ENCODE measurements at regions not wholly inside any gene's neighbourhood (a gene's known extent, or its start where the extent isn't known, plus 50 kb on each side); places are given as distances from the start of the nearest gene placed in this dataset.

DNA sequence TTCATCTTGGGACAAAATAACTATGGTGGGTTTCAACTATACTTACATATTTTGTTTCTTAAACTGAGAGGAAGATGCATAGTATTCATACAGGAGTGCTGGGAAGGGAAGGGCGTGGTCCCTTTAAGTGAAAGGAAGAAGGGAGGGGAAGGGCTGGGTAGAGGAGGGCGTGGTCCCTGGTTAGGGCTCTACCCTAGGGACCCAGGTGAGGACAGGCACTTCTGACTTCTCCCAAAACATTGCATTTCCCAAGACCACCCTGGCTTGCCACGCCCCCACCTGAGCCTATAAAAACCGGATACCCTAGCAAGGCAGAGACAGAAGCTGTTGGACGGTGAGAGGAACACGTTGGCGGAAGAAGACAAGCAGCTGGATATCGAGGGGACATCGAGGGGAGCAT is 157.6 kb upstream of the PLXNA4 start:
- no peak for DNase-seq

DNA sequence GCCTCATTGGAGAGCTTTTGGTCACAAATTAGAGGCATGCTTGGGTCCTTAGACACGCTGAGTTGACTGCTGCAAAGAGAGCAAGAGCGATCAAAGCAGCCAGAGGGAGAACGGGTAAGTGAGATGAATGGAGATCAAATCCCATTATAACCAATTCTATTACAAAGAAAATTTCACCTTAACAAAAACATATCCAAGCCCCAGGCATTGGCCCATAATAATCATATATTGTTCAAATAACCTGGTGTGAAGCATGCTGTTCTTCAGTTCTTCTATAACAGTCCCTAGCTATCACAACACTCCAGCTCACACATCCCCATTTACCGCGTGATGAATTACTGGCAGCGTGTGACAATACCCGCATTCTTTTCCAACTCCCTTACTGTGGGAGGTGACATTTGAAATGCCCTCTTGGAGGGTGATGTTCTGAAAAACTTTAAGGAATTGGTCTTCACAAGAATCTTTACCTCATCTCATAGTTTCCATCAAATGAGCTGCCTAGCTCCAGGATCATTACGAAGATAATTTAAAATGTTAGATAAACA is 156.1 kb upstream of the PLXNA4 start:
- no peak for DNase-seq

DNA sequence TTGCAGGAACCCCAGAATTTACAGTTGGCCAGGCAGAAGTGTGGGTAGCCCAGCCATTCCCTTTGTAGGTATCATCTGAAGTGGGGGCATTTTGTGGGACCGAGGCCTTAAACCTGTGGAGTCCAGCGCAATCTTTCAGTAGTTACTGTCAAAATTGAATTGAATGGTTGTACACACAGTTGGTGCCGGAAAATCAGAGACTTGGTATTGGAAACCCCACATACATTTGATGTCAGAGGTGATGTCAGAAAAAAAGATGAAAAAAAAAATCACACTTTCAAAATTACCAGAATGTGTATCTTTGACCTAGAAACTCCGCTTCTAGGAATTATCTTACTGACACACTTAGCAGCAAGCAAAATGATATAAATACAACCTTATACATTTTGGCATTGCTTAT is 153.8 kb upstream of the PLXNA4 start:
- no peak for DNase-seq

DNA sequence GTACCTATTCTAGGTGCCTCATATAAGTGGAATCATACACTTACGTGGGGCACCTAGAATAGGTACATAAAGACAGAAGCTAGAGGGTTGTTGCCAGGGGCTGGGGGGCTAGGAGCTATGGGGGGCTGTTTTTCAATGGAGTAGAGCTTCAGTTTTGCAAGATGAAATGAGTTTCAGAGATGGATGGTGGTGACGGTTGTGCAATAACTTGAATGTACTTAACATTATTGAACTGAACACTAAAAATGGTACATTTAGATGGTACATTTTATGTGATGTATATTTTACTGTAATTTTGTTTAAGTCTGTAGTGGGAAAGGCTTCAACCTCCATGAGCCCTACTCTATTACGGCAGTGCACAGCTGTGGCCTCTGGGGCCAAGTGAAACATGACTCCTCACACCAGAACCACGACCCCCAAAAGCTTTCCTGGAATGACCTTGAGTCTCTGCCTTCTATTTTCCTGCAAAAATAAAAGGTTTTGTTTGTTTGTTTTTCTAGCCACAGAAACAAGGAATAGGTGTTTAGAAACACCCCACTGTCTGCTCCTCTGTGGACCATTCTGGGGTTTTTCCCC is 147.3 kb upstream of the PLXNA4 start:
- DNase-seq: no peak

DNA sequence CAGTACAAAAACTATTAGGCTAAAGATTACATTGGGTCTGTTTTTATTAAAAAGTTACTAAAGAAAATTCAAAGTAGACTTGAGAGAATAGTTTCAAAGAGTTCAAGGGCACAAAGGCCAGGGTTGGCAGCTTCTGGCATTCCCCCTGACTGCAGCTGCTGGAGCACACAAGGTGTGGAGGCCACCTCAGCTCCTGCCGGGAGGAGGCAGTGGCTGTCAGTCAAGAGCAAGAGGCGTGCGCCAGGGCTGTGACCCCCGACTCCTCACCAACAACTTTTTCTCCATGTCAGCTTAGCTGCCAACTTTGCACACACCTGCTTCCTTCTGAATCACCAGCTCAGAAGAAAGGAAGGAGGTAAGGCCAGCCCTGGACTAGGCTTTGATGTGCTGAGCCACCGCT is 144.6 kb upstream of the PLXNA4 start:
- DNase-seq: no peak

DNA sequence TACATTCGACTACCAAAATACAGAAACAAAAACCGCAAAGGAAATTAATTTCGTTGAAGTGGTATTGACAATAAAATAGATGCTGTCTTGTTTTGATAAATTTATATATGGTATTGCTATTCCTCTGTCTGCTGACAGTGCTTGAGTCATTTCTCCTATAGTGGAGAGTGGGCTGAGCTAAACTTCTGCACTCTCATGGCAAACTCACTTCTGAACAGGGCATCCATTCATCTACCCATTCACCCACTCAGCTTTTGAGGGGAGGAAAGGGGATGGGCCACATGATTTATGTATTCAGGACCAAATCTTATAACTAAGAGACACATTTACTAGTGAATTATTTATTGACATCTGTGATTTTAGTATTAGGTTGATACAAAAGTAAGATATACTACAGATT is 137.6 kb upstream of the PLXNA4 start:
- DNase-seq: no peak

DNA sequence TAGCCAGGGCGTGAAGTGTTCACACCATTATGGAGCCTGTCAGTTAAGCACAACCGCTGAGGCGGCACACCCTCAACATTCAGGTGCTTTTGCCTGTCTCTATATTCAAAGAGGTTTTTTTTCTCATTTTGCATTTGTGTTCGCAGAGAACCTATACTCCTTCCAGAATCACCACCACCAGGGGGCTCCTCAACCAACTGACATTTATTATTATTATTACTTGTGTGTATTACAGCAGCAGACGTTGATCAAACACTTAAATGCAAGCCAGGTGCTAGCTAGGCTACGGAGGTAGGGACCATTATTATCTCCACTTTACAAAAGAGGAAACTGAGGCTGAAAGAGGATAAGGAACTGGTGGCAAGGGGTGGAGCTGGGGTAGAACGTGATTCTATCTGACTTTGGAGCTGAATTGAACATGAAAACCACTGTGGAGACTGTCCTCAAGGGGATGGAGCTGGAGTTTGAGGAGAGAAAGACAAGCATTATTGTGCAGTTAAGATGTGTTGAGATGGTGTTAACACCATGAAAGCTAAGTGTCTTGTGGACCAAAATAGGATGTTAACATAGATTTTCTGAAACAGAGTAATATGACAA is 133.8 kb upstream of the PLXNA4 start:
- DNase-seq: peak; percentile 2

DNA sequence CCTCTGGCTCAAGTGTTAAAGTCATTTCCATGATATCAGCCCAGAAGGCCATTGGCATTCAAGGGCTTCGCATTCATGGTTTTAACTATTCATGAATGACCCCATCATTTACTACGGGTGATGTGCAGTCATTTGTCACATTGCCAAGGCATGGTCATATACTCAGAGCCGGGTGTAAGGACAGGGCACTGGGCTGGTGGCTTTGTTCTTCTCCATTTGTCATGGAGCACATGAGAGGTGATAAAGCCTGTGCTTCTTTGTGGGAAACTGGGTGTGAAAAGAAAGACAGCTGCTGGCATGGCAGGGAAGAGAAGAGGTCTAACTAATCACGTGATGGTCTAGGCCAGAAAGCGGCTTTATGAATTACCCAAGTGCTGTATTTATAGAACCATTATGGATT is 132.2 kb upstream of the PLXNA4 start:
- no peak for DNase-seq

DNA sequence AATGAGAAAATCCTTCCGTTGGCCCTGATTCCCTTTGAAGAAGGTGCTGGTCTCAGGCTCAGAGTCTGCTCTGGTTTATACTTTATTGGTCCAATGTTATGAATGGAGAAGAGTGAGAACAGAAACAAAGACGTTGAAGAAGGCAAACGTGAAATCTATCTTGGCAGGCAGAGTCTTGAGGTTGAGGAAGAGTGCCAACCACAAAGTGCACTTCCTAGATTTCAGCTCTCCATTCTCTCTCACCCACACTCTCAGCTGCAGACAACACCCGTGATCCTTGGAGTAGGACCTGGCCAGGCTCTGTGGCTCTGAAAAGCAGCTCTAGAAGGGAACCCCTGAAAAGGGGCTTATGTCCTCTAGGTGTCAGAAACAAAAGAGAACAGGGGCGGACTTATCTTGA is 128.9 kb upstream of the PLXNA4 start:
- DNase-seq: no peak

DNA sequence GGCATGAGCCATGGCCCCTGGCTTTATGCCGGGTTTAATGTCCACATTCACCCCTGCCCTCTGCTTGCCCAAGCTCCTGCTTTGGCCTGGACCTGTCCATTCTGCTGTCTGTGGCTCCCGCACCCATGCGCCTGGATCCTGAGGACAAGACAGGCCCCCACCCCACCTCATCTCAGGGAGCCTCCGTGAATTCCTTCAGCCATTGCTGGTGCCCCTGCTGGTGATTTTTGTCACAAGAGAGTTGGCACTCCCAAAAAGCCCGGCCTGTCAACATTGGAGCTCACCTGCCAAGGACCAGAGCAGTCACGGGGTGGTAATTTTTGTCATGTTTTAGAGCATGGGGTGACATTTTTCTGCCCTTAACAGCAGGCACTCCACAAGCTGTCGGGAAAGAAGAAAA is 127.5 kb upstream of the PLXNA4 start:
- DNase-seq: no peak

DNA sequence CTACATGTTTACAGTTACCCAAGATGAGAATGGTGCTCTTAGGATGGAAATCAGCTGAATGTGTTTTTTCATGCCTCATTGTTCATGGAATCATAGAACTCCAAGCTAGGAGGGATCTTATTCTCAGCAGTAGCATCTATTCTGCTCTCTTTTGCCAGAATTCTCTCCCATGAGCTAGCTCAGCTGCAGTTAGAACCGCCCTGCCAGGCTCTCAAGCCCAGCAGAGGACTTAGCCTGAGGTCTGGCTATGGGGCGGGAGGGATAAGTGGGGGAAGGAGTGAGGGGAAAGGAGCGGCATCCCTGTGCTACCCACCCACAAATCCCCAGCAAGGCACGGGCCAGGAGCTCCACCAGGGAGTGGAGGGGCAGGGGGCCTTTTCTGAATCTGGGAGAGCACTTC is 120.7 kb upstream of the PLXNA4 start:
- no peak for DNase-seq

DNA sequence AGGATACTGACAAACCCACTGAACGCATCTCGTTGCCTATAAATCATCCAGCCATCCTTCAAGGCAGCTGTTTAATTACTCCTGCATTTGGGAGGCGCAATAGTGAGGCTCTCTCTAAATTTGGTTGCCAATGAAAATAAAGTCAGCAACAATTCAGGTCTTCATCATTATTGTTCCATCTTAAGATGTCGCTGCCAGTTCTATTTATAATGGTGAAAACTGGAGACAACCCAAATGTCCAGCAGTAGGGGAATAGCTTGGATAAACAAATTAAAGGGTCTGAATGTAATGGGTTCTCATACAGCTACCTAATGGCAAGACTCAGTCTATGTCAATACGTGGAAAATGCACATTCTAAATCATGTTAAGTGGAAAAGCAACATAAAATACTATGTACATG is 120.1 kb upstream of the PLXNA4 start:
- DNase-seq: no peak

DNA sequence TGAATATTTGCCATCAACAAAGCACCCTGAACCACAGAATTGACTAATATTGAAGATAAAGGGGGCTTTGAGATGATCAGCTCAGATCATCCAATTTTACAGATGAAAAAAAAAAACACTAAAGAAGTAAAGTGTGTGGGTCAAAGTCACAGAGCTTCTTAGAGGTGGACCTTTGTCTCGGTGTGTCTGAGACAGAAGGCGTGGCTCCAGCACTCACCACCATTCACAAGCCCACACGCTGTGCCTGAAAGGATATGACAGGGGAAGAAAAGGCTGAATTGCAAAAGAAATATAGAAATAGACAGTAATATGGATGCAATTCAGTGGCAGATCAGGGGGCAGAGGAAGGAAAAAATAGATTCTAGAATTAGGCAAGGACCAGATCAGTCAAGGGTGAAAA is 114.9 kb upstream of the PLXNA4 start:
- DNase-seq: no peak

DNA sequence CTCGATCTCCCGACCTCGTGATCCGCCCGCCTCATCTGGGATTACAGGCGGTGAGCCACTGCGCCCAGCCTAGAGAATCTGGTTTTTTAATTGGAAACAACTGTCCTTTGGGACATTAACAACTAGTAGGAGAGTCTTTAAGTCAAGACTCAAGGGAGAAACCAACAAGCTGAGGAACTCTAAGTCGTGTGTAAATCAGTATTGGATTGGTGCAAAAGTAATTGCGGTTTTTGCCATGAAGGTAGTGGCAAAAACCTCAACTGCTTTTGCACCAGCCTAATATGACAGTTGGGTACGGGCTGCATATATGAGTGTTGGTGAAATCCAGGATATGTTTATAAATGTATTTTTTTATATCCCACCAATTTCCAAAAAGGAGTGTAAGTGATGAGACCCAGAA is 113.9 kb upstream of the PLXNA4 start:
- DNase-seq: no peak

DNA sequence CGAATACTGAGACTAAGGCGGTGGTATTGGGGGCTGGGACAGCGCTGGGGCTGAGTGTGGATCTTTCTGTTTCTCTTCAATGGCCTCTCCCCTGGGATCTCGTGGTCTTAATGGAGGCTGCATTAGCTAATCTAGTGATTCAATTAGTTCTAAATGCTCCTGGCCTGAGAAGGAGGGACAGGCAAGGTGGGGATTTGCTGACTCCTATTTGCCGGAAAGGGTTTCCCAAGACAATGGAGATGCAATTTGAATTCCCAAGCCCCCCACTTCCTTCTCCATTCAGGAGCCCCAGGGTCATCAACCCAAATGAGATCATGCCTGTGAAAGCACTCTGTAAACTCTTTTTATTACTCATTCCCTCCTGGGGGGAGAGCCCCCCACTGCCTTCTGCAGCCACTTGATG is 111.7 kb upstream of the PLXNA4 start:
- no peak for DNase-seq

DNA sequence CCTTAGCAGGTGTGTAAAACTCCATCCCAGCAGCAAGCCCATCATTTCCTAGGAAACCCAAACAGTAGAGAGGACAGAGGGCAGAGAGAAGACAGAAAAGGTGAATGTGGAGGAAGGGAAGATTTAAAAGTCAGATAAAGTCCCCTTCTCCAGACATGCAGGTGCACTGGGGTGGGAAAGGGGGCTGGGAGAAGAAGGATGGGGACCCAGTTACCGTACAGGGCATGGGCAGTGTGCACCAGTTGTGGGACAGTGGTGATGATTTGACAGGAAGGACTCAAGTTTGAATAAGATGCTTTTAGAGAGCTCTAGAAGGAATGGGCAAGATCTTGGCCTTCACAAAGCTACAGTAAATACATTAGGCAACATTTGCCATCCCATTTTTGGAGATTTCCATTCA is 110.7 kb upstream of the PLXNA4 start:
- DNase-seq: no peak

DNA sequence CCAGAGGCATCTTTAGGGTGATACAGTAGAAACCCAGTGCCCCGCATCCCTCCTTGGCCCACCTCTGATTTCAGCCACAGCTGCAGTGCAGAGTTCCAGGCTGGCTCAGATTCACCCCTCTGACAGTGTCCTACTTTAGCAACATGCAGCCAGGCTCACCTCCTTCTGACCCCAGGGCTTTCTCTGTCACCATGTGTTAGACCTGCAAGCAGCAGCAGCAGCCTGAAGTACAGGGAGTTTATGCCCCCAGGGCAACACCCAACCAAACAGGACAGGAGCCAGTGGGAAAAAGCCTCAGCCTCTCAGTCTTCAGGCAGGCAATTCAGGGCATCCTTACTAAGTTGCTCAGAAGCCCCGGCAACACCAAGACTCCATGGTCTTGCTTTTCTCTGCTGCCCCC is 109.0 kb upstream of the PLXNA4 start:
- no peak for DNase-seq

DNA sequence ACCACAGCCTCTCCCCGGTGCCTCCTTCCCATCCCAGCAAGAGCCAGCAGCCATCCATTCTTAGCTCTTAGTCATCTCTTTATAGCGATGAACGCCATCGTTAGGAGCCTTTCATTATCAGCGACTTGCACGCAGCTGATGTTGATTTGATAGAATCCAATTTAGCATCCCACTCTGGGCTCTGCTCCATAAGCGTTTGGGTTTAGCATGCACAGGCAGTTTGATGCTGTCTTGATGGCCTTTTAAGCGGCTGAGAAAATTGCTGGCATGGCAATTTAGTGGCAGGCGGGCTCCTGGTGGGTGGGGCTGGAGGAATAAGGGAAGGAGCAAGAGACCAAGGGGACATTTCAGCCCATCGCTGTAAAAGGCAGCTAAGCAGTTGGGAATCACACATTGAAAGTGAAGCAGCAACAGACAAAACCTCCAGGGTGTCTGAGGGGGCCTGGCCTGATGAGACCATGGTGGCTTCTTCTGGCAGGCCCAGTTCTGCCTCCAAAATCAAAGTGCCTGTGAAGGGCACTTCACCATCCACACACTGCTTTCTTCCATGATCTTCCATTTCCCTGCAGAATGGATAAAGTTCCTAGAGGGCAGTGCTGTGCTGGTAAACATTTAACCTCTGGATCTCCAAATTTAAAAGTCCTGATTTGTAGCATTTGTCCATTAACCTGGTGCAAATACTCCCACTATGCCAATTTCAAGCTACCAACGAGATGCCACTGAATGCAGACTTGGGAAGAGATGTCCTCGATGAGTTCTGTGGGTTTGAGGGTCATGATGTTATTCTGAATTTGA is 107.8 kb upstream of the PLXNA4 start:
- no peak for DNase-seq

DNA sequence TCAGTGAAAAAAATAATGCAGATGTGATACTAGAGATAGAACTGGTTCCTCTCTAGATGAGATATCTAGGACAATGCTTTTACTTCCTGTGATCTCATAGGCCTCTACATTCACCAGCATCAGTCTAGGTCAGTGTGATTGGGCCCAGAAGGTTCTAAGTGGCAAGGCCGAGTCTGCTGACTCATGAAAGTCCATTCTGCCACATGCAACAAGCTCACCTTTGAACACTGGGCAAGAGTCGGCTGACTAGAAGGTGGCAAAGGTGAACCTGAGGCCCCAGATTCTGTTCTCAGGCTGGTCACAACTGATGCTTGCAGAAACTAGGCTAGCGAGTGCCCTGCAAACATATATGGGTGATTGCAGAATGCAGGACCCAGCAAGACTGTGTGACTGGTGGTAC is 105.7 kb upstream of the PLXNA4 start:
- no peak for DNase-seq

DNA sequence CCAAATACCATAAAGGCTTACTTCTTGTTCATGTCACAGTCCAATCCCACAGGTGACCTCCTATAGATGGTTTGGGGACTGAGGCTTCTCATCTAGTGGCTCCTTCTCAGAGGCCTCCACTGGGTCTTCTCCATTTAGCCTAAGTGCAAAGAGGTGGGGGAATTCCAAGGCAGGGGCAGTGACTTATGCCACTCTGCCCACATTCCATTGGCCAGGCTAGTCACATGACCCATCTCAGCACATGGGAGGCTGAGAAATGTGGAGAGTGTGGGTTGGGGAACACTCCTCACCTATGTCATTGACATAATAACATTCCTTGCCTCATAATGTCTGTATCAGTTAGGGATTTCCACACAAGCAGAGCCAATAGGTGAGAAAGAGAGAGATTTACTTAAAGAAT is 104.3 kb upstream of the PLXNA4 start:
- DNase-seq: no peak

DNA sequence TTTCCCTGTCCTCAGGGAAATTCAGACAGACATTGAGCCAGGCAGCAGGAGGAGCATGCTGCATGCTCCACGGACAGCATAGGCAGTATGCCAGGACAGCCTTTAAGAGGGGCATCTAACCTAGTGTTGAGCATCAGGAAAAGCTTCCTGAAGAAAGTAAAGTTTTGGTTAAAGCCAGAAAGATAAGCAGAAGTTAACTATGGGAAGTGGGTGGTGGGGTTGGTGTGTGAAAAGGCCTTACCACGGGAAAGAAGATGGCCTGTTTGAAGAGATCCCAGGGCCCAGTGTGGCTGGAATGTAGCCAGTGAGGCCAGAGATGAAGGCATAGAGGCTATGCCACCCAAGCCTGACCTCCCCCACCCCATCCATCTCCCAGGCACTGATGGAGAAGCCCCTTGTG is 102.4 kb upstream of the PLXNA4 start:
- DNase-seq: no peak

DNA sequence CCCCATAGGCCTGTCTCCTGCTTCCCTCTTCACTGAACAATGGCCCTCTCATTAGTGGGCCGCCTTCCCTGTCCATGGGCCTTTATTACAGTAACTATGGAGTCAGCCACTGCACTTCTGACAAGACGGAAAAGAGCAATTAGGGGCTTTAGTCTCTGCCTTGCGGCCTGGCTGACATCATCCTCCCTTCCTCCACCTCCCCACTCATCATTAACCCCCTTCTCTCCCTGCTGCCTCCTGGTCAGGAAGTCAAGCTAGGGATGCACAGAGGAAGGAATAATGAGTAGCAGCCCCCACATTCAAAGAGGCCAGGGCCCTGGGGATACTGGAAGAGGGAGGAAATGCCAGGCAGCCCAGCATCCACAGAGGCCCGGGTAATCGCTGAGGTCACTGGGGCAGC is 101.6 kb upstream of the PLXNA4 start:
- no peak for DNase-seq

DNA sequence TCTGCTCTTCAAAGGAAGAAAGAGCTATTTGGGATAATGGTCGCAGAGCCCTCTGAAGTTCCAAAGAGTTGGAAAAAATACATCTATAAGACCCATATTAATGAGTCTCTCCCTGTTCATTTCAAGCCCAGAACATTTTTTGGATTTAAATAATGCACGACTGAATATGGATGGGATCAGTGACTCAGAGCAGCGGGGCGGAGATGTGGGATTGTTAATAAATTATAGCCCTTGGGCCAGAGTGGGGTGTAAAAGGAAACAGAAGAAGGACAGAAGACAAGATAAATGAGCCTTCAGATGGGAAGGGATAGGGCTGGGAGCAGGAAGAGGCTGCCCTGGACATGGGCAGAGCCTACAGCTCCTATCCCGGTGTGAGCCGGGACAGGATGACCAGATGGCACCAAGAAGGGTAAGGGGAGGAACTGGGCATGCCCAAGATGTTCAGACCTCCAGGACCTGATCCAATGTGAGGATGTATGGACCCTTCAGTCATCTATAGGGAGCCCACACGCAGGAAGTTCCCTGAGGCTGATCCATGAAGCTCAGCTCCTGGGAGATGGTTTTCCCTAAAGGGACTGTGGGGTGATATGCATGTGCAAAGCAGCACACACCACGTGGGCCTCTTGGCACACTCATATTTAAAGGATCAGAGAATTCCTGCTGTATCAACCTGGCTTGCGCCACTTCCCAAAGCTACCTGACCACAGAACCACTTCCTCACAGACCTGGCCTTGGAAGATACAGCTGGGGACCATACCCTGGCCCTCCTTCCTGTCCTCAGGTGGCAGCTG is 96.1 kb upstream of the PLXNA4 start:
- no peak for DNase-seq

DNA sequence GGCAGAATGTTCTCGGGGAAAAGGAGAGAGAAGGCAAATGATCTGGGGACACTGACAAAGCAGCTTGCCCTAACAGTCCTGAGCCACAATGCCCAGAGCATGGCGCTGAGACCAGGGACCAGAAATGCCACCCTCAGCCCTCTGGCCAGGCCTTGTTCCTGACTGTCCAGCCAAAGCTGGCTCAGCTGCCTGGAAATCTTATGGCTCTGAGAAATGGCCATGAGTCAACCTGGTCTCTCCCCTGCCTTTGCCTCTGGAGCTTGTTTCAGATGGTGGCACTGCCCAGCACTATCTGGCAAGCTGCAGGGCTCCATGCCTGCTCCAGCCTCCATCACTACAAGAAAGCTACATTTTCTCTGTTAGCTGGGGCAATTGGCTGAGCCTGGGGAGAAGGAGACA is 90.5 kb upstream of the PLXNA4 start:
- no peak for DNase-seq

Measured in NCI-H226 (cell line).